ENCODE measurements at regions not wholly inside any gene's neighbourhood (a gene's known extent, or its start where the extent isn't known, plus 50 kb on each side); places are given as distances from the start of the nearest gene placed in this dataset.

DNA sequence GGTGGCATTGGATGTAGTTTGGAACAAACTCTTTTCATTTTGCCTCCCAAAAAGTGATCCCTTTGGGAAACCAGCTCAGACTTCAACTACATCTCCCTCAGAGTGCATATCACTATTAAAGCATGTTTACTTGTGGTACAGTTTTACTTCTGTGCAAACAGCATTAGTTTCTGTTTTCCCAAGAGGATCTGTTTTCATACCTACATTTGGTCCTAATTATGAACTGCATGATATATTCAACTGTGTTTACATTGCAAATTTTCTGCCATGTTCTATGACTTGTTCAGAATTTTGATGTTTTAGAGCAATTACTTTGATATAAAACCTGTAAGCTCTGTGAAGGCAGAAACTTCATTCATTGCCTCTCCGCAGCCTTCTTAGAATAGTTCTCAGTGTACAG, 681.5 kb upstream of the ACO1 start:
- Histone ChIP-seq H3K4me3 (replicated peaks in 1 of 3) (no peak overlapping the region), H3K4me1 (no peaks in the 10 kb centered on the region), H3K27me3 (no peaks in the 10 kb centered on the region), H3K9me3 (no peaks in the 10 kb centered on the region), H3K27ac (no peak overlapping the region), H3K36me3 (no peaks in the 10 kb centered on the region)
- intact Hi-C loops (cut with DNase I): no loop called here
- no peak for DNase-seq
- TF ChIP-seq, protein P1, sequence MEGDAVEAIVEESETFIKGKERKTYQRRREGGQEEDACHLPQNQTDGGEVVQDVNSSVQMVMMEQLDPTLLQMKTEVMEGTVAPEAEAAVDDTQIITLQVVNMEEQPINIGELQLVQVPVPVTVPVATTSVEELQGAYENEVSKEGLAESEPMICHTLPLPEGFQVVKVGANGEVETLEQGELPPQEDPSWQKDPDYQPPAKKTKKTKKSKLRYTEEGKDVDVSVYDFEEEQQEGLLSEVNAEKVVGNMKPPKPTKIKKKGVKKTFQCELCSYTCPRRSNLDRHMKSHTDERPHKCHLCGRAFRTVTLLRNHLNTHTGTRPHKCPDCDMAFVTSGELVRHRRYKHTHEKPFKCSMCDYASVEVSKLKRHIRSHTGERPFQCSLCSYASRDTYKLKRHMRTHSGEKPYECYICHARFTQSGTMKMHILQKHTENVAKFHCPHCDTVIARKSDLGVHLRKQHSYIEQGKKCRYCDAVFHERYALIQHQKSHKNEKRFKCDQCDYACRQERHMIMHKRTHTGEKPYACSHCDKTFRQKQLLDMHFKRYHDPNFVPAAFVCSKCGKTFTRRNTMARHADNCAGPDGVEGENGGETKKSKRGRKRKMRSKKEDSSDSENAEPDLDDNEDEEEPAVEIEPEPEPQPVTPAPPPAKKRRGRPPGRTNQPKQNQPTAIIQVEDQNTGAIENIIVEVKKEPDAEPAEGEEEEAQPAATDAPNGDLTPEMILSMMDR (IDR thresholded peaks at IDR 0.05): no peak
- TF ChIP-seq POLR2A (IDR thresholded peaks at IDR 0.05): no peak
- 91 to 94% methylated on average over 1 of the region's 1 CpG for WGBS, 2 donors

DNA sequence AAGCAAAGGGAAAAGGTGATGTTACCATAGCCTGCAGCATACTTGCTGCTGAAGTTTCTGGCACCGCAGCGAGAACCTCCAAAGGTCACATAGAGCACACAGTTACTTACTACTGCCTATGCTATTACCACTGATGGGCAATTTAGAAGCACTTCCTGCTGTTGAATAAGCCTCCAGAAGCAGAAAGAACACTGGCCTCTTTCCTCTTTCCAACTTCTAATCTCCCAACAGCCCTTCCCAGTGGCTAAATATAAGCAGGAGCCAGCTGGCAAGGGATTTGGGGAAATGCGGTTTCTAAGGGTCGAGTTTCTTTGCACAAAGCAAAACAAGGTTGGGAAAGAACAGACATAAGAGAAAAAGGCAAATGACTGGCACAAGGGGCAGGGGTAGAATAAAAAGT, 669.2 kb upstream of the ACO1 start:
- intact Hi-C loops (cut with DNase I): no loop called here
- Histone ChIP-seq H3K4me3 (replicated peaks in 1 of 3) (no peak overlapping the region), H3K27ac (no peak overlapping the region), H3K27me3 (no peaks in the 10 kb centered on the region), H3K9me3 (no peaks in the 10 kb centered on the region), H3K4me1 (no peaks in the 10 kb centered on the region), H3K36me3 (no peaks in the 10 kb centered on the region)
- no peak for DNase-seq
- 64 to 75% methylated on average over 4 of the region's 4 CpGs for WGBS, 2 donors
- TF ChIP-seq POLR2A (IDR thresholded peaks at IDR 0.05): no peak
- TF ChIP-seq, protein P1 (IDR thresholded peaks at IDR 0.05): no peak

DNA sequence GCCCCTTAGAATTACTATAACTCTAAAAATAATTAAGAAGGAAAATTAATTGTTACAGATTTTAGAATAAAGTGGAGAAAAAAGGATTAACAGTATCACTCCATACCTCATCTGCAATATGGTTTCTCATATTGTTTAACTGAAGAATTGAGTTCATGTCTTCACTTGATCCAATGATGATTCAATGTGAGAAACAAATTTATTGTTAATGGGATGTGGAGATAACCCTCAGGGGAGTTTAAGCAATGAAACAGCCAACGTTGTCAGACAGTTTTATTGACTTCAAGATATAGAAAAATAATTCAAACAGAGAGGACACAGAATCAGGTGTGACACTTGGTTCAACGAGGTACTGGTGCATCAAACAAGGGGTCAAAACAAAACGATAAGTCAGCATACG, 665.2 kb upstream of the ACO1 start:
- H3K4me3 ChIP-seq (replicated peaks in 1 of 3): no peak overlapping the region
- no peaks in the 10 kb centered on the region for H3K36me3 ChIP-seq
- 76 to 77% methylated on average over 4 of the region's 4 CpGs for WGBS, 2 donors
- no peaks in the 10 kb centered on the region for H3K9me3 ChIP-seq
- H3K4me1 ChIP-seq: no peaks in the 10 kb centered on the region
- intact Hi-C loops (cut with DNase I): no loop called here
- TF ChIP-seq, protein P1 (IDR thresholded peaks at IDR 0.05): no peak
- TF ChIP-seq POLR2A (IDR thresholded peaks at IDR 0.05): no peak
- no peak overlapping the region for H3K27ac ChIP-seq
- no peak for DNase-seq
- H3K27me3 ChIP-seq: no peaks in the 10 kb centered on the region

DNA sequence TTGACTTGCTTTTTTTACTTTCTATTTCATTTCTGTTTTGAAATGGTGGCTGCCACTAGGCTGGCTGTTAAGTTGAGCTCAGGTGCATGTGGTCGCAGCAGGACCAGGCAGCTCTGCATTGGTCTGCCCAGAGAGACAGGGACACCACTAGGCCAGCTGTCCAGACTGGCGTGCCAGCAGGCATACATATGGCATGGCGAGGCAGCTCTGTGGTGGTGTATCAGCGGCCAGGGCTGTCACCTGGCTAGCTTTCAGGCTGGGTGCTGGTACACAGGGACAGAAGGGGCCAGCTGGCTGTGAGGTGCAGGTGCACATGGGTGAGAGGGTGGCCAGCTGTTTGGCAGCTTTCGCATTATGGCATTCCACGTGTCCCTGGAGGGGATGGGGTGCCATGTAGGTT, 654.0 kb upstream of the ACO1 start:
- no peaks in the 10 kb centered on the region for H3K27me3 ChIP-seq
- H3K36me3 ChIP-seq: no peaks in the 10 kb centered on the region
- no peak overlapping the region for H3K4me3 ChIP-seq (replicated peaks in 1 of 3)
- WGBS, 2 donors: 92 to 93% methylated on average over 5 to 6 of the region's 6 CpGs
- no peaks in the 10 kb centered on the region for H3K9me3 ChIP-seq
- H3K4me1 ChIP-seq: no peaks in the 10 kb centered on the region
- no peak overlapping the region for H3K27ac ChIP-seq
- no peak for TF ChIP-seq POLR2A (IDR thresholded peaks at IDR 0.05)
- TF ChIP-seq, protein P1 (IDR thresholded peaks at IDR 0.05): no peak
- intact Hi-C loops (cut with DNase I): no loop called here
- DNase-seq: no peak

DNA sequence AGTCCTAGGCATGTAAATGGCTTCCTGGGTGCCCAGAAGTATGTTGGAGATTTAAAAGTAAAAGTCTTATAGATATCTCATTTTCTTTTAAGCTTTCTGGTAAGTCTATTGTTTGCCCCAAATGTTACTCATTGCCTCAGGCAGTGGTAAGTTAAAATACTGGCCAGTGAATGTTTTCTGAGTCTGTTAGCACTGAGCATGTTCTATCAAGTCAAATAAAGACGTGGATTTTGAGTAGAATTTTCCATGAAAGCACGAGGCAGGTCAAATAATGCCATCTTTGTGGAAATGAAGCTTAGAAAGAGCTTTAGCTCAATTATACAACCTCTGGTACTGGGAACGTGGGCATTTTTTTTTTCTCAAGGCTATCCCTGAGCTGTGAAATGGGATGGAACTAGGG, 651.3 kb upstream of the ACO1 start:
- Histone ChIP-seq H3K4me1 (peaks cover 0 to 2% of the 10 kb centered on the region in 2 donors), H3K27ac (no peak overlapping the region), H3K27me3 (no peaks in the 10 kb centered on the region), H3K4me3 (replicated peaks in 1 of 3) (no peak overlapping the region), H3K36me3 (no peaks in the 10 kb centered on the region), H3K9me3 (no peaks in the 10 kb centered on the region)
- intact Hi-C loops (cut with DNase I): no loop called here
- WGBS, 2 donors: 75 to 88% methylated on average over 3 of the region's 3 CpGs
- no peak for DNase-seq
- TF ChIP-seq, protein P1 (IDR thresholded peaks at IDR 0.05): no peak
- TF ChIP-seq POLR2A (IDR thresholded peaks at IDR 0.05): no peak

Data from thyroid gland (tissue), 4 donors.